ENCODE measurements at regions not wholly inside any gene's neighbourhood (a gene's known extent, or its start where the extent isn't known, plus 50 kb on each side); places are given as distances from the start of the nearest gene placed in this dataset.

- no peak for TF ChIP-seq YY1 (IDR thresholded peaks at IDR 0.05; ENCODE audit: low read depth)
- TF ChIP-seq REST (IDR thresholded peaks at IDR 0.05; ENCODE audit: low read depth), result no peak
- no peak for TF ChIP-seq ZBTB7A (IDR thresholded peaks at IDR 0.05; ENCODE audit: low read depth)
- TF ChIP-seq CEBPB (IDR thresholded peaks at IDR 0.05), result no peak
- TF ChIP-seq RAD21 (IDR thresholded peaks at IDR 0.05; ENCODE audit: low read depth), result no peak
- no peak for TF ChIP-seq TAF1 (IDR thresholded peaks at IDR 0.05; ENCODE audit: low read depth)
- TF ChIP-seq, protein P1, sequence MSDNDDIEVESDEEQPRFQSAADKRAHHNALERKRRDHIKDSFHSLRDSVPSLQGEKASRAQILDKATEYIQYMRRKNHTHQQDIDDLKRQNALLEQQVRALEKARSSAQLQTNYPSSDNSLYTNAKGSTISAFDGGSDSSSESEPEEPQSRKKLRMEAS (IDR thresholded peaks at IDR 0.05), result no peak
- TF ChIP-seq TEAD4 (IDR thresholded peaks at IDR 0.05), result no peak
- TF ChIP-seq EP300 (IDR thresholded peaks at IDR 0.05; ENCODE audit: borderline replicate concordance), result no peak
- TF ChIP-seq TCF12 (IDR thresholded peaks at IDR 0.05; ENCODE audit: low read depth), result no peak
- no peak for TF ChIP-seq FOXM1 (IDR thresholded peaks at IDR 0.05; ENCODE audit: borderline replicate concordance, low read depth)
- no peak for TF ChIP-seq NFIC (IDR thresholded peaks at IDR 0.05)
- TF ChIP-seq, protein P2, sequence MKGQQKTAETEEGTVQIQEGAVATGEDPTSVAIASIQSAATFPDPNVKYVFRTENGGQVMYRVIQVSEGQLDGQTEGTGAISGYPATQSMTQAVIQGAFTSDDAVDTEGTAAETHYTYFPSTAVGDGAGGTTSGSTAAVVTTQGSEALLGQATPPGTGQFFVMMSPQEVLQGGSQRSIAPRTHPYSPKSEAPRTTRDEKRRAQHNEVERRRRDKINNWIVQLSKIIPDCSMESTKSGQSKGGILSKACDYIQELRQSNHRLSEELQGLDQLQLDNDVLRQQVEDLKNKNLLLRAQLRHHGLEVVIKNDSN (IDR thresholded peaks at IDR 0.05), result no peak
- no peak for TF ChIP-seq EGR1 (IDR thresholded peaks at IDR 0.05)
These were observed 589.1 kb upstream of the ADAMTS16 start for GRCh38 chr5:4551034-4551433.

Measured in Ishikawa (cell line).